Immature natural killer cell (primary cell): ENCODE measurements at regions not wholly inside any gene's neighbourhood (a gene's known extent, or its start where the extent isn't known, plus 50 kb on each side); places are given as distances from the start of the nearest gene placed in this dataset.

ENCODE experiments used
- DNase-seq, 3 donors: peaks; one replicate each; pipeline ENCODE4 v3.0.0; 2022; ENCODE audit warnings: mixed read lengths in 1 of 3
- H3K27ac Mint-ChIP-seq, 6 donors: one replicate each; pipeline ENCODE4 v1.8.0; 2020; ENCODE audit warnings: mixed read lengths in 6 of 6, mild to moderate bottlenecking in 5 of 6, inconsistent platforms in 4 of 6, moderate library complexity in 3 of 6
- H3K27me3 Mint-ChIP-seq, 3 donors: one replicate each; pipeline ENCODE4 v1.8.0; 2020 to 2021; ENCODE audit warnings: low read depth in 3 of 3, mild to moderate bottlenecking in 3 of 3, mixed read lengths in 3 of 3, moderate library complexity in 3 of 3, inconsistent platforms in 1 of 3
- H3K36me3 Mint-ChIP-seq, 3 donors: one replicate each; pipeline ENCODE4 v1.8.0; 2020; ENCODE audit warnings: mixed read lengths in 3 of 3, inconsistent platforms in 2 of 3, mild to moderate bottlenecking in 2 of 3
- H3K4me1 Mint-ChIP-seq, 2 donors: one replicate each; pipeline ENCODE4 v1.8.0; 2020; ENCODE audit warnings: inconsistent platforms in 2 of 2, mild to moderate bottlenecking in 2 of 2, mixed read lengths in 2 of 2, moderate library complexity in 1 of 2
- H3K4me3 Mint-ChIP-seq, 5 donors: one replicate each; pipeline ENCODE4 v1.8.0; 2020; ENCODE audit warnings: mild to moderate bottlenecking in 5 of 5, mixed read lengths in 5 of 5, inconsistent platforms in 3 of 5, moderate library complexity in 3 of 5
- H3K9me3 Mint-ChIP-seq, 6 donors: one replicate each; pipeline ENCODE4 v1.8.0; 2020; ENCODE audit warnings: mild to moderate bottlenecking in 6 of 6, mixed read lengths in 6 of 6, inconsistent platforms in 4 of 6, moderate library complexity in 3 of 6

- Mint-ChIP-seq H3K9me3 (peaks cover 1 to 22% (median 10%) of the 10 kb centered on the region in 6 donors), H3K4me3 (no peak overlapping the region), H3K27me3 (peaks cover 0 to 2% (median 0%) of the 10 kb centered on the region in 3 donors), H3K4me1 (no peaks in the 10 kb centered on the region), H3K27ac (no peak overlapping the region), H3K36me3 (no peaks in the 10 kb centered on the region)
- DNase-seq: no peak
Measured at GRCh38 chr18:68298330-68298729, 416.6 kb downstream of the TMX3 start.

GRCh38 chr18:68288408-68288807, 426.5 kb downstream of the TMX3 start:
- H3K4me3 Mint-ChIP-seq: no peak overlapping the region
- peaks cover 0 to 3% (median 0%) of the 10 kb centered on the region in 3 donors for H3K27me3 Mint-ChIP-seq
- H3K4me1 Mint-ChIP-seq: no peaks in the 10 kb centered on the region
- H3K9me3 Mint-ChIP-seq: peaks cover 3 to 23% (median 11%) of the 10 kb centered on the region in 6 donors
- H3K36me3 Mint-ChIP-seq: no peaks in the 10 kb centered on the region
- no peak for DNase-seq
- no peak overlapping the region for H3K27ac Mint-ChIP-seq

- Mint-ChIP-seq H3K4me1 (no peaks in the 10 kb centered on the region), H3K27me3 (peaks cover 0 to 4% (median 0%) of the 10 kb centered on the region in 3 donors), H3K4me3 (no peak overlapping the region), H3K9me3 (peaks cover 0 to 20% (median 6%) of the 10 kb centered on the region in 6 donors), H3K36me3 (no peaks in the 10 kb centered on the region), H3K27ac (no peak overlapping the region)
- DNase-seq: no peak
Measured at GRCh38 chr18:68284236-68284780, 430.6 kb downstream of the TMX3 start.

- no peak overlapping the region for H3K27ac Mint-ChIP-seq
- DNase-seq: no peak
- H3K4me1 Mint-ChIP-seq: no peaks in the 10 kb centered on the region
- no peak overlapping the region for H3K4me3 Mint-ChIP-seq
- peaks cover 0 to 17% (median 6%) of the 10 kb centered on the region in 6 donors for H3K9me3 Mint-ChIP-seq
- H3K27me3 Mint-ChIP-seq: peaks cover 0 to 1% (median 0%) of the 10 kb centered on the region in 3 donors
- no peaks in the 10 kb centered on the region for H3K36me3 Mint-ChIP-seq
Measured at GRCh38 chr18:68283834-68284233, 431.1 kb downstream of the TMX3 start.

- Mint-ChIP-seq H3K36me3 (no peaks in the 10 kb centered on the region), H3K27me3 (peaks cover 0 to 1% (median 0%) of the 10 kb centered on the region in 3 donors), H3K4me3 (no peak overlapping the region), H3K27ac (no peak overlapping the region), H3K4me1 (no peaks in the 10 kb centered on the region), H3K9me3 (peaks cover 0 to 23% (median 8%) of the 10 kb centered on the region in 6 donors)
- no peak for DNase-seq
Measured at GRCh38 chr18:68282232-68282631, 432.7 kb downstream of the TMX3 start.

- no peaks in the 10 kb centered on the region for H3K27me3 Mint-ChIP-seq
- no peak overlapping the region for H3K4me3 Mint-ChIP-seq
- H3K36me3 Mint-ChIP-seq: no peaks in the 10 kb centered on the region
- no peak overlapping the region for H3K27ac Mint-ChIP-seq
- DNase-seq: no peak
- H3K9me3 Mint-ChIP-seq: peaks cover 0 to 29% (median 7%) of the 10 kb centered on the region in 6 donors
- no peaks in the 10 kb centered on the region for H3K4me1 Mint-ChIP-seq
Measured at GRCh38 chr18:68275616-68276015, 439.3 kb downstream of the TMX3 start.

- Mint-ChIP-seq H3K4me3 (no peak overlapping the region), H3K27me3 (no peaks in the 10 kb centered on the region), H3K27ac (no peak overlapping the region), H3K36me3 (no peaks in the 10 kb centered on the region), H3K9me3 (peaks cover 3 to 14% (median 12%) of the 10 kb centered on the region in 6 donors), H3K4me1 (no peaks in the 10 kb centered on the region)
- no peak for DNase-seq
Measured at GRCh38 chr18:68270017-68270416, 444.9 kb downstream of the TMX3 start.

GRCh38 chr18:68267583-68267982, 447.3 kb downstream of the TMX3 start:
- Mint-ChIP-seq H3K9me3 (peaks cover 5 to 22% (median 13%) of the 10 kb centered on the region in 6 donors), H3K27me3 (no peaks in the 10 kb centered on the region), H3K27ac (no peak overlapping the region), H3K36me3 (no peaks in the 10 kb centered on the region), H3K4me3 (no peak overlapping the region), H3K4me1 (no peaks in the 10 kb centered on the region)
- no peak for DNase-seq

- no peak overlapping the region for H3K4me3 Mint-ChIP-seq
- H3K4me1 Mint-ChIP-seq: no peaks in the 10 kb centered on the region
- no peaks in the 10 kb centered on the region for H3K27me3 Mint-ChIP-seq
- H3K27ac Mint-ChIP-seq: no peak overlapping the region
- H3K36me3 Mint-ChIP-seq: no peaks in the 10 kb centered on the region
- H3K9me3 Mint-ChIP-seq: peaks cover 7 to 20% (median 16%) of the 10 kb centered on the region in 6 donors
- DNase-seq: no peak
Measured at GRCh38 chr18:68263481-68263880, 451.4 kb downstream of the TMX3 start.

- H3K4me3 Mint-ChIP-seq: no peak overlapping the region
- H3K4me1 Mint-ChIP-seq: no peaks in the 10 kb centered on the region
- H3K27ac Mint-ChIP-seq: no peak overlapping the region
- H3K27me3 Mint-ChIP-seq: no peaks in the 10 kb centered on the region
- DNase-seq: no peak
- no peaks in the 10 kb centered on the region for H3K36me3 Mint-ChIP-seq
- peaks cover 4 to 24% (median 18%) of the 10 kb centered on the region in 6 donors for H3K9me3 Mint-ChIP-seq
Measured at GRCh38 chr18:68262690-68263294, 452.1 kb downstream of the TMX3 start.

GRCh38 chr18:68256418-68257067, 458.4 kb downstream of the TMX3 start:
- Mint-ChIP-seq H3K36me3 (no peaks in the 10 kb centered on the region), H3K4me1 (no peaks in the 10 kb centered on the region), H3K9me3 (peaks cover 2 to 19% (median 12%) of the 10 kb centered on the region in 6 donors), H3K4me3 (no peak overlapping the region), H3K27ac (no peak overlapping the region), H3K27me3 (peaks cover 0 to 4% (median 0%) of the 10 kb centered on the region in 3 donors)
- DNase-seq: no peak

GRCh38 chr18:68244786-68245185, 470.1 kb downstream of the TMX3 start:
- Mint-ChIP-seq H3K4me1 (no peaks in the 10 kb centered on the region), H3K9me3 (peaks cover 11 to 32% (median 19%) of the 10 kb centered on the region in 6 donors), H3K36me3 (no peaks in the 10 kb centered on the region), H3K27ac (no peak overlapping the region), H3K4me3 (no peak overlapping the region), H3K27me3 (peaks cover 0 to 4% (median 0%) of the 10 kb centered on the region in 3 donors)
- DNase-seq: no peak

GRCh38 chr18:68241881-68242280, 473.0 kb downstream of the TMX3 start:
- Mint-ChIP-seq H3K36me3 (no peaks in the 10 kb centered on the region), H3K4me3 (no peak overlapping the region), H3K9me3 (peaks cover under 1 to 26% (median 15%) of the 10 kb centered on the region in 6 donors), H3K27ac (no peak overlapping the region), H3K4me1 (no peaks in the 10 kb centered on the region), H3K27me3 (no peaks in the 10 kb centered on the region)
- no peak for DNase-seq

GRCh38 chr18:68234676-68235075, 480.2 kb downstream of the TMX3 start:
- Mint-ChIP-seq H3K9me3 (peaks cover 3 to 27% (median 14%) of the 10 kb centered on the region in 6 donors), H3K4me1 (no peaks in the 10 kb centered on the region), H3K27ac (no peak overlapping the region), H3K4me3 (no peak overlapping the region), H3K36me3 (no peaks in the 10 kb centered on the region), H3K27me3 (no peaks in the 10 kb centered on the region)
- DNase-seq: no peak
